Mucosa of rectum (tissue), 2 donors: ENCODE measurements at regions not wholly inside any gene's neighbourhood (a gene's known extent, or its start where the extent isn't known, plus 50 kb on each side); places are given as distances from the start of the nearest gene placed in this dataset.

Source experiments
- H3K27ac ChIP-seq, 2 donors: one replicate each; pipeline ENCODE4 v1.7.0; 2013; ENCODE audit warnings: inconsistent platforms in 2 of 2, low read depth in 2 of 2, low read length in 2 of 2
- H3K27me3 ChIP-seq, 2 donors: one replicate each; pipeline ENCODE4 v1.7.0; 2013; ENCODE audit warnings: low read length in 2 of 2; ENCODE audit not compliant: control insufficient read depth in 2 of 2, insufficient read depth in 2 of 2
- H3K36me3 ChIP-seq, 2 donors: one replicate each; pipeline ENCODE4 v1.7.0; 2013; ENCODE audit warnings: low read length in 2 of 2; ENCODE audit not compliant: control insufficient read depth in 2 of 2, insufficient read depth in 2 of 2
- H3K4me1 ChIP-seq, 2 donors: one replicate each; pipeline ENCODE4 v1.7.0; 2013; ENCODE audit warnings: low read length in 2 of 2, mild to moderate bottlenecking in 1 of 2; ENCODE audit not compliant: control insufficient read depth in 2 of 2, insufficient read depth in 2 of 2
- H3K4me3 ChIP-seq, 2 donors: one replicate each; pipeline ENCODE4 v1.7.0; 2013; ENCODE audit warnings: low read length in 2 of 2
- H3K9ac ChIP-seq, 2 donors: one replicate each; pipeline ENCODE4 v1.7.0; 2013; ENCODE audit warnings: low read length in 2 of 2, low read depth in 1 of 2, mild to moderate bottlenecking in 1 of 2
- H3K9me3 ChIP-seq, 2 donors: one replicate each; pipeline ENCODE4 v1.7.0; 2013; ENCODE audit warnings: low read length in 2 of 2; ENCODE audit not compliant: control insufficient read depth in 2 of 2
- donor health status: healthy.
- donor health status: Normal muscosa, but diverticular disease.

- H3K4me3 ChIP-seq = no peak overlapping the region
- no peak overlapping the region for H3K9ac ChIP-seq
- no peaks in the 10 kb centered on the region for H3K36me3 ChIP-seq
- no peaks in the 10 kb centered on the region for H3K4me1 ChIP-seq
- no peak overlapping the region for H3K27ac ChIP-seq
- no peaks in the 10 kb centered on the region for H3K27me3 ChIP-seq
- no peaks in the 10 kb centered on the region for H3K9me3 ChIP-seq
Observed at GRCh38 chr4:128608006-128608405, 201.5 kb upstream of the JADE1 start.

GRCh38 chr4:128606173-128606572, 203.3 kb upstream of the JADE1 start:
- H3K27me3 ChIP-seq = no peaks in the 10 kb centered on the region
- H3K27ac ChIP-seq = no peak overlapping the region
- H3K4me3 ChIP-seq = no peak overlapping the region
- H3K9me3 ChIP-seq = no peaks in the 10 kb centered on the region
- H3K36me3 ChIP-seq = no peaks in the 10 kb centered on the region
- H3K9ac ChIP-seq = no peak overlapping the region
- peaks cover 3 to 7% of the 10 kb centered on the region in 2 donors for H3K4me1 ChIP-seq

DNA sequence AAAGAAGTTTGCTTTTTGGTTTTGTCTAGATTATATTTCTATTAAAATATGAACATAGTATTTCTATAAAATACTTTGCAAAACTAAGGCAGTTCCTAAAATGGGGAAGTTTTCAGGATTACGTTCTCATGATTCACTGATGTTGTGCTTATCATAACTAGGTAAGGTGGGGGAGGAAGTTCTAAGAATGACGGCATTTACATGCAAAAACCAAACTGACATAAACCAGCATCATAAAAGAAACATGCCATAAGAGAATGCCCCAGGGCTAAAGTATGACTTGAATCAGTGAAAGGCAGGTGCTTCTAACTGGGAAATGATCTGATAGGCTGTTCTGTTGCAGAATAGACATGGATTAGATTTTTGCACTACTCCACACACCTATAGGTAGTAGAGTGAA, 204.7 kb upstream of the JADE1 start:
- H3K9ac ChIP-seq = no peak overlapping the region
- H3K36me3 ChIP-seq = no peaks in the 10 kb centered on the region
- peaks cover 10 to 13% of the 10 kb centered on the region in 2 donors for H3K4me1 ChIP-seq
- no peak overlapping the region for H3K27ac ChIP-seq
- no peak overlapping the region for H3K4me3 ChIP-seq
- H3K27me3 ChIP-seq = no peaks in the 10 kb centered on the region
- H3K9me3 ChIP-seq = no peaks in the 10 kb centered on the region

DNA sequence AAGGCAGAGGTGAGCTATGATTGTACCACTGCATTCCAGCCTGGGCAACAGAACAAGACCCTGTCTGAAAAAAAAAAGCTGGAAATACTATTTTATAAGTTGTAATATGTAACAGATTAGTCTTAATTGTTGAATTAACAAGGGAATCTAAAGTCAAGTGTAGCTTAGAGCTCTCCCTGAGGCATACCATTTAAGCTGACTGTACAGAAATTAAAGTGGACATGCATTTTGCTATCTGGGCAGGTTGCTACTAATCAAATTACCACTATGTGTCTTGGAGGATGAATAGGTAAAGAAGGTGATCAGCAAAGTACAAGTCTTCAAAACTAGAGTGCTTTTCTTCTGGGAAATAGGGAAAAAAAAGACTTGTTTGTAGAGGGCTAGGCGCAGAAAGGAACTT, 205.3 kb upstream of the JADE1 start:
- Histone ChIP-seq H3K27ac (no peak overlapping the region), H3K27me3 (no peaks in the 10 kb centered on the region), H3K4me1 (peaks cover 10 to 13% of the 10 kb centered on the region in 2 donors), H3K9ac (no peak overlapping the region), H3K4me3 (no peak overlapping the region), H3K36me3 (no peaks in the 10 kb centered on the region), H3K9me3 (no peaks in the 10 kb centered on the region)

- Histone ChIP-seq H3K9me3 (no peaks in the 10 kb centered on the region), H3K27ac (no peak overlapping the region), H3K36me3 (no peaks in the 10 kb centered on the region), H3K27me3 (no peaks in the 10 kb centered on the region), H3K4me3 (no peak overlapping the region), H3K4me1 (peaks cover 10 to 13% of the 10 kb centered on the region in 2 donors), H3K9ac (no peak overlapping the region)
Observed at GRCh38 chr4:128603081-128603480, 206.4 kb upstream of the JADE1 start.

DNA sequence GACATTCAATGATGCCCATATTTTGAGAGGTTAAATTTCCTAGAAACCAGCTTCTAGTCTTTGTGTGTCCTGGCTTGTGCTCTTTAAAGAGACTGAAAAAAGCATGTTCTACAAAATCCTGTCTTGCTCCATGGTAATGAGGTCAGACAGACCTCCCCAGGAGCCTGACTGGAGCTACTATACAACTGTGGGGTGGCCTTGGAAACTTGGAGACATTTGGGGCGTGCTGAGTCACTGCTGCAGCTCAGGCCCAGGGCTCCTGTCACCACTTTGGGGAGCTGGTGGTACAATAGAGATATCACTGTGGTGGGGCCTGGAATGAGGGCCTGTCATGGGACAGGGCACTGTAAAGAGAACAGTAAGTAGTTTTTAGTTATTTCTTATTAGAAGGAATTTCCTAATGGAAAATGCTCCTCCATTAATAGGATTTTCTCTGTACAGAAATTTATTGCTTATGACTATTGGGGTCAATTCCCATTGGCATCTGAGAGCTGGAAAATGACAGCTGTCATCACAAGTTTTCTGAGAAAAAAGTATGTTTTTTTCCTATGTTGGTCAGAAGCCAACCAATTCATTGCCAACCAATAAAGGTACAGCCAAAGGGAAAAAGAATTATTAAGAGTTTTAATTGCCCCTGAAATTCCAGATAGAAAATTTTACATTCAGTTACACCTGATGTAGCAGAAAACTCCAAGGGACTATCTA, 207.4 kb upstream of the JADE1 start:
- H3K4me3 ChIP-seq = no peak overlapping the region
- H3K9ac ChIP-seq = no peak overlapping the region
- no peaks in the 10 kb centered on the region for H3K36me3 ChIP-seq
- peaks cover 10 to 13% of the 10 kb centered on the region in 2 donors for H3K4me1 ChIP-seq
- H3K9me3 ChIP-seq = no peaks in the 10 kb centered on the region
- no peaks in the 10 kb centered on the region for H3K27me3 ChIP-seq
- H3K27ac ChIP-seq = no peak overlapping the region

GRCh38 chr4:128600996-128601871, 208.3 kb upstream of the JADE1 start:
- H3K27ac ChIP-seq = no peak overlapping the region
- H3K4me3 ChIP-seq = no peak overlapping the region
- H3K4me1 ChIP-seq = peaks cover 10 to 13% of the 10 kb centered on the region in 2 donors
- no peaks in the 10 kb centered on the region for H3K9me3 ChIP-seq
- no peaks in the 10 kb centered on the region for H3K36me3 ChIP-seq
- H3K27me3 ChIP-seq = no peaks in the 10 kb centered on the region
- no peak overlapping the region for H3K9ac ChIP-seq

DNA sequence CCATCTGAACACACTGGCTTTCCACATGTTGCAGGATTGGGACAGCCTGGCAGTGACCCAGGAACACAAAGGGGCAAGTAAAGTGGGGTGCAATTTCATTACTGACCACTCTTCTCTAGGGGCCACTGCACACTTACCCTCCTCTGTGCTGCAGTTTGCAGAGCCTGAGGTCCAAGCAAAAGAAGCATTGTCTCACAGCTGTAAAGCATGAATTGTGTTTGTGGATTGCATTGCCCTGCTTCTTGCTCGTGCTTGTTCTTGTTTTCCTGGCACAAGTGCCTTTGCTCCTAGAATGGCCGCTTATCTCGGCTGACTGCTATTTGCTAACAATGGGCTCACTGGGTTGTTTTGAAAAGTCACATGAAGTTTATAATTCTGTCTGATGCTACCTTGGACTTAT, 209.1 kb upstream of the JADE1 start:
- no peaks in the 10 kb centered on the region for H3K36me3 ChIP-seq
- H3K27ac ChIP-seq = no peak overlapping the region
- no peaks in the 10 kb centered on the region for H3K9me3 ChIP-seq
- no peak overlapping the region for H3K4me3 ChIP-seq
- no peaks in the 10 kb centered on the region for H3K27me3 ChIP-seq
- H3K4me1 ChIP-seq = peaks cover 10 to 13% of the 10 kb centered on the region in 2 donors
- no peak overlapping the region for H3K9ac ChIP-seq

DNA sequence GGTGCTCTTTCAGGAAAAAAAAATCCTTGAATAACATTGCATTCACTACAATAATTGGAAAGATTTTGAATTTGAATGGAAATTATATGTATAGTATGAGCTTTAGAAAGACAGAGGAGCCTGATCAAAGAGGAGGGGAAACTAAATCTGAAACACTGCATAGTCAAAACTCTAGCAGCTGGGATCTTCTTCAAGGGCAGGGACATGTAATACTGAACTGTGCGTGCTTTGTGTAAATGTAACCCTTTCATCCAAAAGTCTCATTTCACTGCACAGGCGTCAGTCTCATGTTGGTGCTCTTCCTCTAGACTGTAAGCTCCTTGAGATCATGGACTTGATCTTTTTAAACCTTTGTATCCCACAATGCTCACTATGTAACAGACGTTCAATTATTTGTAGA, 212.0 kb upstream of the JADE1 start:
- no peaks in the 10 kb centered on the region for H3K27me3 ChIP-seq
- no peaks in the 10 kb centered on the region for H3K36me3 ChIP-seq
- H3K9me3 ChIP-seq = no peaks in the 10 kb centered on the region
- H3K4me3 ChIP-seq = no peak overlapping the region
- H3K9ac ChIP-seq = no peak overlapping the region
- H3K27ac ChIP-seq = no peak overlapping the region
- H3K4me1 ChIP-seq = peaks cover 10 to 13% of the 10 kb centered on the region in 2 donors

- H3K4me3 ChIP-seq = no peak overlapping the region
- H3K36me3 ChIP-seq = no peaks in the 10 kb centered on the region
- no peaks in the 10 kb centered on the region for H3K9me3 ChIP-seq
- H3K27me3 ChIP-seq = no peaks in the 10 kb centered on the region
- H3K9ac ChIP-seq = no peak overlapping the region
- H3K27ac ChIP-seq = no peak overlapping the region
- peaks cover 10 to 13% of the 10 kb centered on the region in 2 donors for H3K4me1 ChIP-seq
Observed at GRCh38 chr4:128596853-128597252, 212.6 kb upstream of the JADE1 start.
